Ishikawa (cell line): ENCODE measurements at regions not wholly inside any gene's neighbourhood (a gene's known extent, or its start where the extent isn't known, plus 50 kb on each side); places are given as distances from the start of the nearest gene placed in this dataset.

Experiments used
- CEBPB ChIP-seq: IDR thresholded peaks from 2 replicates; pipeline ENCODE4 v1.6.1; 2012
- CREB1 ChIP-seq: IDR thresholded peaks from 2 replicates; pipeline ENCODE4 v1.6.1; 2012; ENCODE audit warnings: low read depth
- EGR1 ChIP-seq: IDR thresholded peaks from 2 replicates; pipeline ENCODE4 v1.6.1; 2012
- EP300 ChIP-seq: IDR thresholded peaks from 2 replicates; pipeline ENCODE4 v1.6.1; 2012; ENCODE audit warnings: borderline replicate concordance
- RAD21 ChIP-seq: IDR thresholded peaks from 2 replicates; pipeline ENCODE4 v1.6.1; 2012; ENCODE audit warnings: low read depth
- REST ChIP-seq: IDR thresholded peaks from 2 replicates; pipeline ENCODE4 v1.6.1; 2012; ENCODE audit warnings: low read depth, mild to moderate bottlenecking
- TAF1 ChIP-seq: IDR thresholded peaks from 2 replicates; pipeline ENCODE4 v1.6.1; 2012; ENCODE audit warnings: low read depth, mild to moderate bottlenecking
- TEAD4 ChIP-seq: IDR thresholded peaks from 2 replicates; pipeline ENCODE4 v1.6.1; 2012
- YY1 ChIP-seq: IDR thresholded peaks from 2 replicates; pipeline ENCODE4 v1.6.1; 2012; ENCODE audit warnings: low read depth
- TF ChIP-seq, protein P1 (sequence below): IDR thresholded peaks from 2 replicates; pipeline ENCODE4 v1.6.1; 2012

DNA sequence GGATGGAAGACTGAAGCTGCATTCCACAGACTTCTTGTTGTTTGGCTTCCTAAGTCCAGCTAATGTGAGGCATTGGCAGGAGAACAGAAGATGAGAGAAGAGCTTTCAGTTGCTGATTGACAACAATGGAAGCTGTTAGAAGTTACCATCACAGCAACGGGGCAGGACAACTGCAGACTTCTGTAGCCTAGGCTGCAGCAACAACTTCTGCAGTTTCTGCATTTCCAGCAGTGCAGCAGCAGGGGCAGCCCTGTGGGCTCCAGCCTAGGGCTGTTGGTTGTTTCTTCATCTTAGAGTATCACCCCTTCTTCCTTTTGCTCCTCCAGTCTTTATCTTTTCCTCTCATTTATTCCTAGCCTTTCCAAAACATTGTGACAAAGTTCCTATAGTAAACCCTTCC, 528.8 kb upstream of the PTGER4 start:
- TF ChIP-seq, protein P1, sequence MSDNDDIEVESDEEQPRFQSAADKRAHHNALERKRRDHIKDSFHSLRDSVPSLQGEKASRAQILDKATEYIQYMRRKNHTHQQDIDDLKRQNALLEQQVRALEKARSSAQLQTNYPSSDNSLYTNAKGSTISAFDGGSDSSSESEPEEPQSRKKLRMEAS: no peak
- TF ChIP-seq EP300: no peak
- no peak for TF ChIP-seq REST
- TF ChIP-seq TEAD4: no peak
- TF ChIP-seq CEBPB: no peak
- TF ChIP-seq RAD21: no peak
- no peak for TF ChIP-seq YY1
- TF ChIP-seq EGR1: no peak
- no peak for TF ChIP-seq TAF1
- no peak for TF ChIP-seq CREB1
